ENCODE measurements at regions not wholly inside any gene's neighbourhood (a gene's known extent, or its start where the extent isn't known, plus 50 kb on each side); places are given as distances from the start of the nearest gene placed in this dataset.

- no peak for DNase-seq (ENCODE audit: low read depth in 2 of 2)
Measured at GRCh38 chr10:43874984-43875383, 226.3 kb upstream of the ZNF32 start.

- DNase-seq (ENCODE audit: low read depth in 2 of 2) = no peak
Measured at GRCh38 chr10:43873717-43874116, 225.0 kb upstream of the ZNF32 start.

- DNase-seq (ENCODE audit: low read depth in 2 of 2) = no peak
Measured at GRCh38 chr10:43872644-43873043, 224.0 kb upstream of the ZNF32 start.

DNA sequence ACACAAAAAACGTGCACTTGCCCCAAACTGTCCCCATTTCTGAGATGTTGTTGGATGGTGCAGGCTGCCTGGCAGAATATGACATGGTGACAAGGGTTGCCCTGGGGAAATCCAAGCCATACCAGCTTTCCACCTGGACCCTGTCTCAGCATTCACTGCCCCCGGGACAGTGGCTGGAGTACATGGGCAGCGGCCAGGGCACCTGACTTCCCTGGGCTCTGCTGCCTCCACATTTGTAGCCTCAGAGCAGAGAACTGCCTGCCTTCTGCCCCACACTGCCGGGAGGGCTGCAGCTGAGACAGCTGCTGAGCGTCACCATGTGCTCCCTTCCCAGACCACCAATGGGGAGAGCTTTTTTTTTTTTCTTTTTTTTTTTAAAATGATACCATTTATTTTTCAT is 222.9 kb upstream of the ZNF32 start:
- no peak for DNase-seq (ENCODE audit: low read depth in 2 of 2)

DNA sequence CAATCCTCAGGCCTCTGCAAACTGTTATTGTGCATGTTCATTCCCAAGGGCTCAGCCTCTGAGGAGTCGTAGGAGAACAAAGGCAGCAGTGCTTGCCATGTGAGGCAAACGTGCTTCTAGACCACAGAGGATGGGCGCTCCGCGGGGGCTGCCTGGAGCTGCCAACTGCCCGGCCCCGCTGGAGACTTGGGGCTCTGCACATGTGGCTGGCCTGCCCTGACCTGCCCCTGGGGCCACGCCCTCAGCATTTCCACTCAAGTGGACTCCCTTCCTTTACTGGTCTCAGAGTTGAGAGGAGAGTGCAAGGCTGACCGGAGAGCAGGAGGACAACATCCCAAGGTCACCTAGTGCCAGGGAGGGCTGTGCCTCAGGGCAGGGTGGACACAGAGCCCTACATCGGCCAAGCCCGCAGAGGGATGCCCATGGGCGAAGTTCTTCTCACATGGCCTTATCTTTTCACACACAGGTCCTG is 222.3 kb upstream of the ZNF32 start:
- no peak for DNase-seq (ENCODE audit: low read depth in 2 of 2)

DNA sequence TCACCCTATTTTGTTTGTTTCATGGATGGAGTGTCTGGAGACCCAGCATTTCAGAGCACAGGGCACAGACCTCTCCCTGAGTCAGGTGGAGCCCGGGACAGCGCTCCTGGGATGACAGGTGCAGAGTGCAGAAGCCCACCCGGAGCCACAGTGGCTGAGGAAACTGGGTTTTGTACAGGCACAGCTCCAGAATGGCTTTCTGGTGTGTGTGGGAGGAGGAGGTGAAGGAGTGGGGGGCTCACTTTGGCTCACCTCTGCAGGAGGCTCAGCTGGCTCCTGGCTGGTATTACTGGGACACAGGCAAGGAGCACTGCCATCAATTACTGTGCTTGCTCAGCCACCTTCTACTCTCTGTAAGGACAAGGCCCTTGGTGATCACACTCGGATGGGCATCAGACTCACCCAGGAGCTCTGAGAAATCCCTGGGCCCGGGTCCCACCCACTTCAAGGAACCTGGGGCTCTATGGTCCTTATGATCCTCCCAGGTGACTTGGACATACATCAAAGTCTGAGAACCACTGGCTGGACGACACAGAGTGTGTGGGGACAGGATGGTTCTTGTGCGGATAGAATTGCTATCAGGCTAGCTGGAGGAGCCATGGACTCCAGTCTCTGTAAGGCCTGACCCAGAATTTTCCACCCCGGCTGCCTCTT is 221.1 kb upstream of the ZNF32 start:
- no peak for DNase-seq (ENCODE audit: low read depth in 2 of 2)

DNA sequence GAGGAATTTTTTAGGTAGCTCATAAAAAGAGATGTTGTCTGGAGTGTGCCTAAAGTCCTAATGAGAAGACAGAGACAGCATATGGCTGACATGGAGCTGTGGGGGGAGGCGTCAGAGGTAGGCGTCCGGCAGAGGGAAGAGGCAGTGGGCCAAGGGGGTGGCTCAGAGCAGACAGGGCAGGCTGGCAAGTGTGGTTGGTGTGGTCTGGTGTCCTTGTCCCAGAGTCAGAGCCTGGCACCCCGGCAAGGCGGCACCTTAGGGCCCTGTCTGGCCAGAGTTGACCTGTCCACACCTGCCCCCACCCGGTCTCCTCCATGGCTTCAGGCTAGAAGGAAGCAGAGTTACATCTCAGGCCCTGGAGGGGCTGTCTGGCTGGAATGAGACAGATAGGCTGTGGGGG is 220.3 kb upstream of the ZNF32 start:
- no peak for DNase-seq (ENCODE audit: low read depth in 2 of 2)

GRCh38 chr10:43867667-43868565 is 219.2 kb upstream of the ZNF32 start:
- no peak for DNase-seq (ENCODE audit: low read depth in 2 of 2)

GRCh38 chr10:43867113-43867512 is 218.4 kb upstream of the ZNF32 start:
- DNase-seq (ENCODE audit: low read depth in 2 of 2) = no peak

GRCh38 chr10:43866712-43867111 is 218.0 kb upstream of the ZNF32 start:
- no peak for DNase-seq (ENCODE audit: low read depth in 2 of 2)

DNA sequence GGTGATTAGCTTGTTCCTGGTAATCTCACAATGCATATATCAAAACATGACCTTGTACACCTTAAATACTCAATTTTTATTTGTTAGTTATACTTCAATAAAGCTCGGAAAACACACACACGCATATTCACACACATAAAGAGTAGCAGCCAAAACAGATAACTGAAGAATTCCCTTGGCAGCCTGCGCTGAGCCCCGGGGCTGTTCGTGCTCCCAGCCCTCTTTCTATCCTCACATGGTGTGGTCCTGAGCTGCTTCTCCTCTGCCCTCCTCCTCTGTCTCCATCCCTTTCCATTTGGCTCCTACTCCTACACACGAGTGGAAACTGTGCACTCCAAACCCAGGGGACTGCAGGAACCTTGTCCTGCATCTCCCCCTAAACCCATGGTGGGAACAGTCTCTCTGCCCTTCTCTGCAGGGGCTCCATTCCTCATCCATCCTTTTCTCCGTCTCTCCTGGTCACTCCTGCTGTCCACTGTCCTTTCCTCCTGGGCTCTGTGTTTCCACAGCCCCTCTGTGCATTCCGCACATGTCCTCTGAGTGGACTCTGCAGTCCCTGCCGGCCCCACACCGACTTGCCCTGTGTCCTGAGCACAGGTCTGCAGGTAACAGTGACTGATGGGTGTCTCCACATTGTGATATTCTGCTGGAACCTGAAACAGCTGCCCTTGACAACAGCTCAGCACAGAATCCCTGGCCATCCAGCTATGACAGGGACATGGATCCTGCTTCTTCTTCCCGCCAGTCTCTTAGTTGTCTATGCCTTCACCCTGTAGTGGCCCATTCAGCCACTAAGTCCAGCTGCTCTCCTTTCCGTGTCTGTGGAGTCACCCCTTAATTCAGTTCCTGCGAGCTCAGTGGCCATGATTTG is 216.8 kb upstream of the ZNF32 start:
- no peak for DNase-seq (ENCODE audit: low read depth in 2 of 2)

- no peak for DNase-seq (ENCODE audit: low read depth in 2 of 2)
Measured at GRCh38 chr10:43864656-43865055, 216.0 kb upstream of the ZNF32 start.

- no peak for DNase-seq (ENCODE audit: low read depth in 2 of 2)
Measured at GRCh38 chr10:43863859-43864591, 215.3 kb upstream of the ZNF32 start.

GRCh38 chr10:43863270-43863669 is 214.6 kb upstream of the ZNF32 start:
- DNase-seq (ENCODE audit: low read depth in 2 of 2) = no peak

DNA sequence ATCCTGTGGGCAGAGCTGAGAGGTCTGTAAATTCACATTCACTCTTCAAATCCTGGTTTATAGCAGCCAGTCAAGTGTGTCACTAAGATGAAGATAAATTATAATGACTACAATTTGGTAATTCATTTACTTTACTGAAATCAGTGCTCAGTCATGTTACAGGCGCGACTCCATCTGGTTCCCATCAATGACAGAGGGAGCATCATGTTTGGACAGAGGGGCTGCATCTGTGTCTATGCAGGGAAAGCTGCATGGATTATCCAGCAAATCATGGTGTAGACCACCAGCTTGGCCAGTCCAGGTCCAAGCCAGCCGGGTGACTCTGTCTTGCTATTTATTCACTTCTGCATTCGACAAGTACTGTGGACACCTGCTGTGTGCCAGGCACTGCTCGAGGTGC is 214.1 kb upstream of the ZNF32 start:
- no peak for DNase-seq (ENCODE audit: low read depth in 2 of 2)

- DNase-seq (ENCODE audit: low read depth in 2 of 2) = no peak
Measured at GRCh38 chr10:43861966-43862751, 213.5 kb upstream of the ZNF32 start.

GRCh38 chr10:43859016-43859525 is 210.4 kb upstream of the ZNF32 start:
- no peak for DNase-seq (ENCODE audit: low read depth in 2 of 2)

DNA sequence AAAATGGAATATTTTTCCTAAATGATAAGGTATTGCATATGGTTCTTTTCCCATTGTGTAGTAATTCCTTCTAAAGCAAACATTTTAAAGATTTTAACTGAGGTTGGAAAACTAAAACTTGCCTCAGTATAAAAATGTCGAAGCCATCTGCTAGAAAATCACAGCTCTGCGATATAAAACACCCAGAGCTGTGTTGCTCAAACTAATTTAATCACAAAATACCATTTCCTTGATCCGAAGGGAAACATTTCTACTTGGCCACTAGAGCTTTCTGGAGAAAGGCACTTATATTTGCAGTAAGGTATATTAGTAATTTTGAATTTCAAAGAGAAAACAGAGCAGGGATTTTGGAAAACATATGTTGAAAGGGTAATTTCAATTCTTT is 209.2 kb upstream of the ZNF32 start:
- DNase-seq (ENCODE audit: low read depth in 2 of 2) = no peak

GRCh38 chr10:43857206-43857930 is 208.7 kb upstream of the ZNF32 start:
- no peak for DNase-seq (ENCODE audit: low read depth in 2 of 2)

- DNase-seq (ENCODE audit: low read depth in 2 of 2) = no peak
Measured at GRCh38 chr10:43856299-43856698, 207.6 kb upstream of the ZNF32 start.
